ENCODE measurements at regions not wholly inside any gene's neighbourhood (a gene's known extent, or its start where the extent isn't known, plus 50 kb on each side); places are given as distances from the start of the nearest gene placed in this dataset.

GRCh38 chr7:1361016-1361755, 98.1 kb downstream of the MICALL2 start:
- ATAC-seq, result no peak
- no peak for TF ChIP-seq CTCF (IDR thresholded peaks at IDR 0.05)
- intact Hi-C loops (cut with DNase I), result no loop called here
- no peak overlapping the region for H3K4me3 ChIP-seq
- H3K27me3 ChIP-seq, result peaks cover 0 to 49% of the 10 kb centered on the region in 2 donors
- H3K27ac ChIP-seq, result no peak overlapping the region
- H3K4me1 ChIP-seq, result no peaks in the 10 kb centered on the region
- DNase-seq, result peak in 1 of 4 donors; percentile 52
- no peaks in the 10 kb centered on the region for H3K36me3 ChIP-seq
- peaks cover 0 to 21% of the 10 kb centered on the region in 2 donors for H3K9me3 ChIP-seq

DNA sequence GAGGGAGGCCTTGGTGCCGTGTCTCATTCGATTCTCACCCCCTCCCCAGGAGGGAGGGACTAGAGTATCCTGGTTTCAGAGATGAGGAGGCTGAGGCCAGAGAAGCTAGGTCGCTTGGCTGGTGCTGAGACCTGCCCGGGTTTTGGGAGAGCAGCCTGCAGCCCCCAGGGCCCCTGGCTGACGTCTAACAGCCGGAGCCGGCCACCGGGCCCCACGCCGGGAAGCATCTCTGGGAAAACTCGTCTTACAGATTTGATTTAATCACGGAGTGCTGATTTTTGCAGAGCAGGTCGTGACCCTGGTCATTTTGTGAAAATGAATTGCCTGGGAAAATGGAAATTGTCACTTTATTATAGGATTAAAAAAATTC, 97.5 kb downstream of the MICALL2 start:
- intact Hi-C loops (cut with DNase I), result no loop called here
- Histone ChIP-seq H3K4me1 (no peaks in the 10 kb centered on the region), H3K27ac (no peak overlapping the region), H3K9me3 (peaks cover 0 to 21% of the 10 kb centered on the region in 2 donors), H3K36me3 (no peaks in the 10 kb centered on the region), H3K27me3 (peaks cover under 1 to 49% of the 10 kb centered on the region in 2 donors), H3K4me3 (no peak overlapping the region)
- ATAC-seq (no peak), DNase-seq (peak in 1 of 4 donors; percentile 39)
- no peak for TF ChIP-seq CTCF (IDR thresholded peaks at IDR 0.05)

DNA sequence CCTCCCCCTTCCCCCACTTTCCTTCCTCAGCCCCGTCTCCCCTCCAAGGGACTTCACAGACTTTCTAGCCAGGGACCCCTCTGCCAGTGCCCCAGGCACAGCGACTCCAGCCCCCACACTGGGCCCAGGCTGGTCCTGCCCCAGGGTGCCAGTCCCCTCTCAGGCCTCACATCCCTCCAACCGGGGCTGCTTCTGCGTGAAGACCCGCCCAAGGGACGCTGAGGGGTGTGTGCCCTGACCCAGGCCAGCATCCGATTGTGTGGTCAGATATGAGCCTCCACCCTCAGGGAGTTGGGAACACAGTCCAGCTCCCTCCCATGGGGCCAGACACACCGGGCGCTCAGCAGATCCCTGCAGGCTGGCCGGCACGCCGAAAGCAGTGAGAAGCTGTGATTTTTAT, 97.0 kb downstream of the MICALL2 start:
- Histone ChIP-seq H3K9me3 (peaks cover 0 to 21% of the 10 kb centered on the region in 2 donors), H3K27ac (no peak overlapping the region), H3K27me3 (peaks cover 5 to 53% of the 10 kb centered on the region in 2 donors), H3K4me3 (no peak overlapping the region), H3K36me3 (no peaks in the 10 kb centered on the region), H3K4me1 (no peaks in the 10 kb centered on the region)
- DNase-seq, result peak in 1 of 4 donors; percentile 67
- intact Hi-C loops (cut with DNase I), result no loop called here
- no peak for TF ChIP-seq CTCF (IDR thresholded peaks at IDR 0.05)
- ATAC-seq, result no peak

GRCh38 chr7:1364068-1364905, 95.0 kb downstream of the MICALL2 start:
- DNase-seq (peak in 1 of 4 donors; percentile 69), ATAC-seq (no peak)
- intact Hi-C loops (cut with DNase I), result no loop called here
- Histone ChIP-seq H3K27ac (no peak overlapping the region), H3K36me3 (no peaks in the 10 kb centered on the region), H3K4me3 (no peak overlapping the region), H3K9me3 (peaks cover 0 to 21% of the 10 kb centered on the region in 2 donors), H3K4me1 (peaks cover 0 to 5% of the 10 kb centered on the region in 2 donors), H3K27me3 (peaks cover 18 to 73% of the 10 kb centered on the region in 2 donors)
- TF ChIP-seq CTCF (IDR thresholded peaks at IDR 0.05), result no peak
